Stimulated activated CD8-positive, alpha-beta memory T cell treated with anti-CD3 and anti-CD28 coated beads, Interleukin-4, amount 100 ng/mL, for 4 hours (primary cell): ENCODE measurements at regions not wholly inside any gene's neighbourhood (a gene's known extent, or its start where the extent isn't known, plus 50 kb on each side); places are given as distances from the start of the nearest gene placed in this dataset.

Experiments used
- DNase-seq, 2 donors: peaks; one replicate each; pipeline ENCODE4 v3.0.0-alpha.2; 2020; ENCODE audit warnings: low read depth in 2 of 2, low spot score in 1 of 2

- no peak for DNase-seq
Measured at GRCh38 chr2:172230332-172230888, 127.7 kb upstream of the DLX2 start.

- DNase-seq: no peak
Measured at GRCh38 chr2:172230889-172231401, 128.2 kb upstream of the DLX2 start.

GRCh38 chr2:172231508-172231907 lies 128.8 kb upstream of the DLX2 start:
- no peak for DNase-seq

GRCh38 chr2:172232708-172233396 lies 130.2 kb upstream of the DLX2 start:
- no peak for DNase-seq

- DNase-seq: no peak
Measured at GRCh38 chr2:172233987-172234715, 131.5 kb upstream of the DLX2 start.

- no peak for DNase-seq
Measured at GRCh38 chr2:172234716-172235691, 132.3 kb upstream of the DLX2 start.

- no peak for DNase-seq
Measured at GRCh38 chr2:172239944-172240590, 137.4 kb upstream of the DLX2 start.

- DNase-seq: no peak
Measured at GRCh38 chr2:172241222-172241621, 138.5 kb upstream of the DLX2 start.

GRCh38 chr2:172242471-172242870 lies 139.8 kb upstream of the DLX2 start:
- no peak for DNase-seq

GRCh38 chr2:172242961-172243360 lies 140.3 kb upstream of the DLX2 start:
- DNase-seq: no peak

GRCh38 chr2:172244419-172245130 lies 141.9 kb upstream of the DLX2 start:
- no peak for DNase-seq

GRCh38 chr2:172246649-172247048 lies 143.9 kb upstream of the DLX2 start:
- DNase-seq: no peak

GRCh38 chr2:172247203-172247602 lies 144.5 kb upstream of the DLX2 start:
- no peak for DNase-seq

GRCh38 chr2:172248381-172248780 lies 145.7 kb upstream of the DLX2 start:
- no peak for DNase-seq

GRCh38 chr2:172248785-172249187 lies 146.1 kb upstream of the DLX2 start:
- no peak for DNase-seq

- no peak for DNase-seq
Measured at GRCh38 chr2:172249334-172249733, 146.6 kb upstream of the DLX2 start.

- DNase-seq: no peak
Measured at GRCh38 chr2:172249986-172250385, 147.3 kb upstream of the DLX2 start.

- DNase-seq: no peak
Measured at GRCh38 chr2:172251231-172251630, 148.5 kb upstream of the DLX2 start.

- DNase-seq: no peak
Measured at GRCh38 chr2:172252154-172252553, 149.5 kb upstream of the DLX2 start.
